Activated CD4-positive, alpha-beta memory T cell treated with anti-CD3 and anti-CD28 coated beads for 36 hours (primary cell): ENCODE measurements at regions not wholly inside any gene's neighbourhood (a gene's known extent, or its start where the extent isn't known, plus 50 kb on each side); places are given as distances from the start of the nearest gene placed in this dataset.

Experiments used
- CTCF ChIA-PET: fragments of 350-600 bp; sonication (Branson Sonifier 250); formaldehyde crosslinking; loops from one replicate; lab custom pipeline; 2021; ENCODE audit warnings: antibody characterized with exemption, inconsistent platforms; lab: Charles Lee
- POLR2A ChIA-PET: fragments of 350-600 bp; sonication (Branson Sonifier 250); formaldehyde crosslinking; loops from one replicate; lab custom pipeline; 2021; ENCODE audit warnings: antibody characterized with exemption; lab: Charles Lee
- DNase-seq: peaks from one replicate; pipeline ENCODE4 v3.0.0-alpha.2; 2020
- H3K27ac Mint-ChIP-seq: one replicate; pipeline ENCODE4 v1.8.0; 2021; ENCODE audit warnings: mixed read lengths
- H3K27me3 Mint-ChIP-seq: one replicate; pipeline ENCODE4 v1.8.0; 2021; ENCODE audit warnings: mixed read lengths
- H3K36me3 Mint-ChIP-seq: one replicate; pipeline ENCODE4 v1.8.0; 2021; ENCODE audit warnings: mixed read lengths
- H3K4me1 Mint-ChIP-seq: one replicate; pipeline ENCODE4 v1.8.0; 2021; ENCODE audit warnings: low read depth, mixed read lengths
- H3K4me3 Mint-ChIP-seq: one replicate; pipeline ENCODE4 v1.8.0; 2021; ENCODE audit warnings: mild to moderate bottlenecking, mixed read lengths
- H3K9me3 Mint-ChIP-seq: one replicate; pipeline ENCODE4 v1.8.0; 2021; ENCODE audit warnings: mixed read lengths
- intact Hi-C: fragments of 100-400 bp; cut with micrococcal nuclease; formaldehyde crosslinking; loops from one replicate; pipeline ENCODE4 v1.15.1; 2023

DNA sequence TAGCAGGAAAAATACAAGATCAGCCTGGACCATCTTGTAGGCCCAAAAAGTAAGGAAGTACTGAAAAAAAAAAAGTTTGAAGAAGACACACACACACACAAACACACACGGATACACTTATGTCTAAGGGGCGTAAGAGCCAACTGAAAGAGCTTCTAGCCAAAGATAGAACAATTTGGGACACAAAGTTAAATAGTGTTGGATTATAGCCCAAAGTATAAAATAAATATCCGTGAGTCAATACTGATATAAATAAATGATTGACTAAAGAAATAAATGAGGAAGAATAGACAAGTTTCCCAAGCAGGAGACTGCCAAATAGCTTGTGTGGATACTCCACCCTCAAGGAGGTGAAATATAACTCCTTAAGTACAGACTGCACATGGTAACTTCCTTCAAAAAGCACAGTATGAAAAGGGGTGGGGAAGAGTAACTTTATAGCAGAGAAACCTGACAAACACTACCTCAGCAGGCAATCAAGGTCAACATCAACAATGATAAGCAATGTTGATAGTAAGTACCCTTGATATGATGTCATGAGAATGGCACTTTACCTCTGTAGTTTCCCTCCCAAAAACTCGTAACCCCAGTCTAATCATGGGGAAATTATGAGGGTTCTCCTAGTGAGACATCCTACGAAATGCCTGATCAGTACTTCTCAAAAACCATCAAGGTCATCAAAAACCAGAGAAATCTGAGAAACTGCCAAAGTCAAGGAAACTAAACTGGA is 187.3 kb upstream of the ATP11B start:
- Mint-ChIP-seq H3K4me3 (no peak overlapping the region), H3K27ac (no peak overlapping the region), H3K36me3 (no peaks in the 10 kb centered on the region), H3K9me3 (no peaks in the 10 kb centered on the region), H3K4me1 (no peaks in the 10 kb centered on the region), H3K27me3 (no peaks in the 10 kb centered on the region)
- DNase-seq: no peak
- POLR2A ChIA-PET: no interaction called here
- CTCF ChIA-PET: no interaction called here
- intact Hi-C loops: no loop called here

DNA sequence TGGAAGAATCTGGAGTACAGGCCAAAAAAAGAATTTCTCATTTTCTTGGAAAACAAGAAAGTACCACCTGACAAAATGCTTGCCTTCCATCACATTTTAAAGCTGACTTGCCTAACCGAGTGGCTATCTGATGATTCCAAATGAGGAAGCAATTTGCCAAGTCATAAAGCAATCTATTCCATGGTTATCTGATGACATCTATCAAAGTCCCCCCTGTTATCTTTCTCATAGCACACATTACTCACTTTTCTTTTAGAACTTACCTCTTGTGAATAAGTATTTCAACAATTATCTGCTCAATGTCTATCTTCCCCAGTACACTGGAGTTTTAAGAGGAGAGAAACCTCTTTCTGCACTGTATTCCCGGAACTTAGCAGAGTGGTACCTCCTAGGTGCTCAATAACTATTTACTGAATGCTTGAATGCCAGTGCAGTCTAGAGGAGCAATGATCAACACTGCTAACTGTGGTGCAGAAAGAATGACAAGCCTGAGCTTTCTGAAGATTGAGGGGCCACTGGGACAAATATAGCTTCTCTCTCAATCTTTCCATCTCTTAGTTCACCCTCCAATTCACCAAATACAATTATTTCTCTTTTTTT is 186.3 kb upstream of the ATP11B start:
- no peaks in the 10 kb centered on the region for H3K9me3 Mint-ChIP-seq
- POLR2A ChIA-PET: no interaction called here
- H3K4me1 Mint-ChIP-seq: no peaks in the 10 kb centered on the region
- DNase-seq: no peak
- no peak overlapping the region for H3K27ac Mint-ChIP-seq
- intact Hi-C loops: no loop called here
- no peaks in the 10 kb centered on the region for H3K36me3 Mint-ChIP-seq
- no peaks in the 10 kb centered on the region for H3K27me3 Mint-ChIP-seq
- H3K4me3 Mint-ChIP-seq: no peak overlapping the region
- CTCF ChIA-PET: no interaction called here

DNA sequence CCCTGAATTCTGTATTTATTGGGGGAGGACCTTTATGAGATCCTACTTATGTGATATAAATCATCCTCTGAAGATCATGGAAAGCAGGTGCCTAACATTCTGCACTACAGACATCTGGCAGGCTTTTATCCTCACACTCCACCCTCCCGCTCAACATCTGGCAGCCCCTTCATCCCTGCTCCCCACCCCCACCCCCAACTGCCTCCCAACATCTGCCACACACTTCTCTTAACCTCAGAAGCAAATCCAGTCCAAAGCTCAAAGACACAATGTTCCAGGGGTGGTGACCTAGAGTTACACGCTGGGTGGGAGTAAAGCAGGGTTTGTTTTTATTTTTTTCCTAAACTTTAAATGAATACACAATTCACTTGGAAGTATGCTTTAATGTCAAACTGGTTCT is 184.5 kb upstream of the ATP11B start:
- no peaks in the 10 kb centered on the region for H3K9me3 Mint-ChIP-seq
- no peaks in the 10 kb centered on the region for H3K36me3 Mint-ChIP-seq
- intact Hi-C loops: no loop called here
- DNase-seq: no peak
- H3K27ac Mint-ChIP-seq: no peak overlapping the region
- CTCF ChIA-PET: no interaction called here
- H3K27me3 Mint-ChIP-seq: no peaks in the 10 kb centered on the region
- POLR2A ChIA-PET: no interaction called here
- H3K4me1 Mint-ChIP-seq: no peaks in the 10 kb centered on the region
- H3K4me3 Mint-ChIP-seq: no peak overlapping the region

DNA sequence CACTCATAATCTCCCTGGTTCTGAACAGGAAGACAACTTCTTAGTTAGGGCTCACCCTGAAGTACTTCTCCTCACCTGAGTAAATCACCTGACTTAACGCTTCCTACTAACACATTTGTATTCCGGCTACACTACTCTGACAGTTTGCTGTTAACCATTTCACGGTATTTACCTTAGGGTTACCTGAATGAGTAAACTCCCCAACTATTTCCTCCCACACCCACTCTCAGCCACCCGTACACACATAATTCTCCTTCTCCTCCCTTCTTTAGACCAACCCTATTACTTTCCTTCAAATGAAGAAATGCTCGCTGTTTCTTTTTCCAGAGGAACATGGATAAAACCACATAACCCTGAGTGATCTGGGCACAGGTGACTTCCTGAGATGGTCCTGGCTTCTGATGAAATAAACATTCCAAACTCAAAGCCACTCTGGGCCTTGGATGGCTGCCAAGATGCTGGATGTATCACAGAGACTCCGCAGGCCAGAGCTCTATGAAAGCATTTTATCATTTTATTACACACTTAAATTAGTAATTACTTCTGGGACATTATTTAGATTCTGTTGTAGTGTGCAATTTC is 183.6 kb upstream of the ATP11B start:
- Mint-ChIP-seq H3K36me3 (no peaks in the 10 kb centered on the region), H3K4me3 (no peak overlapping the region), H3K4me1 (no peaks in the 10 kb centered on the region), H3K9me3 (no peaks in the 10 kb centered on the region), H3K27me3 (no peaks in the 10 kb centered on the region), H3K27ac (no peak overlapping the region)
- DNase-seq: no peak
- intact Hi-C loops: no loop called here
- POLR2A ChIA-PET: no interaction called here
- CTCF ChIA-PET: no interaction called here

DNA sequence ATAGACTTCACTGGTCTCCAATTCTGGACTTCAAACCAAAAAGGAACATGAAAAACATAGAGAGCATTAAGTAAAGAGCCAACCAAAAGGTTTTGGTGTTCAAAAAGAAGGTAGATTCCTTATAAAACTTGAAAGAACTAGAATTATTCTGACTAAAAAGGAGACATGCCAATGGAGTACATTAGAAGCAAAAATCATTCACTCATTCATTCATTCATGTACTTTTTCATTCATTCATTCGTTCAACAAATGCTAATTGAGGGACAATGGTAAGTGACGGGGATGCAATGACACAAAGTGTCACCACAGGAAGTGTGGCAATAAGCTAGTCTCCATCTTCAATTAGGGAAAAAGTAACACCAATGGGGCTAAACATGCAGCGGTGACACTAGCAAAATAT is 181.0 kb upstream of the ATP11B start:
- Mint-ChIP-seq H3K36me3 (no peaks in the 10 kb centered on the region), H3K27me3 (no peaks in the 10 kb centered on the region), H3K4me3 (no peak overlapping the region), H3K4me1 (no peaks in the 10 kb centered on the region), H3K27ac (no peak overlapping the region), H3K9me3 (no peaks in the 10 kb centered on the region)
- intact Hi-C loops: no loop called here
- POLR2A ChIA-PET: no interaction called here
- CTCF ChIA-PET: no interaction called here
- no peak for DNase-seq

DNA sequence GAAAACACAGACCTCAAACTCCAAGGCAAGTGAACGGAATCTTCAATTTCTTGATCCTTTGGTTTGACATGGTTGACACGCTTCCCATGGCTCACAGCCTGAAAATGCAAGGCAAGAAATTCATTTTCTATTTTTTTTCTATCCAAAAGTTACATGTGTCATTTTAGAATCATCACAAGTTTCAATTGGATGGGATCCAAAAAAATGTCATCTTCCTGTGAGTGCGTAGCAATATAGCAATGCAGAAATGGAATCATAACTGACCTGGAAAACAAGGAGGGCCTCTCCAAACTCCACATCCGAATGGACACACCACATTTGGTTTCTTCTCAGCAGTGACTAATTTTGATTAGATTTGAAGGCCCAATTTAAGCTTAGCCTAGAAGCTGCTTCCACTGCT is 175.8 kb upstream of the ATP11B start:
- intact Hi-C loops: loop anchor here (5.0 kb wide), 1 partner anchor 915 kb away; no protein-coding TSS in a partner anchor
- H3K4me3 Mint-ChIP-seq: no peak overlapping the region
- POLR2A ChIA-PET: no interaction called here

DNA sequence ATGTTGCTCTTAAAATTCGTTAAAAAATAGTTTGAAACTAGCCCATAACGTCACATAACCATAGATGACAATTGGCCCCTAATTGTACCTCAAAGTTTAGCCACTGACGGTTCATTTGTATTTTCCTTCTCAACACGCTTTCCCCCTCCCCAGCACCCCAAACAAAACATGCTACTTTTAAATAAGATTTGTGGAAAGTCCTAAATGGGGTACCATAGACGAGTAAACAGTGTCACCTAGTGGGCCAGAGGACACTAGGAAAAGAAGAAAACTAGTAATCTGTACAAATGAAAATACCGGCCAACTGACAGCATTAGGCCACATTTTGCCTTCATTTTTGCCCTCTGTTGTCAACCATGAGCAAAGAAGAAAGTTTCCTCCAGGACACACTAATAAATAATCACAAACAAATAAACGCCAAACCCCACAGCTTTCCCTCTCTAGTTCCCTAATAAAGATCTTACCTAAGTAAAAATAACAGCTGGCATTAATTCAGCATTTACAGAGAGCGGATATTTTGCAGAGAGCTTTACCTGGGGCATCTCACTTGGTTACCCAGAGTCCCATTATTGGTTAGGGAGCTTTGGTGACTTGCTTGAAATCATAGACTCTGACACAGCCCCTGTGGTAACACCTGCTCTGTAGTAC is 175.1 kb upstream of the ATP11B start:
- intact Hi-C loops: loop anchor here (5.0 kb wide), 1 partner anchor 916 kb away; no protein-coding TSS in a partner anchor

More for the DNA sequence above, 175.8 kb upstream of the ATP11B start:
- Mint-ChIP-seq H3K36me3 (no peaks in the 10 kb centered on the region), H3K27ac (no peak overlapping the region), H3K9me3 (no peaks in the 10 kb centered on the region), H3K4me1 (no peaks in the 10 kb centered on the region), H3K27me3 (no peaks in the 10 kb centered on the region)
- no peak for DNase-seq
- CTCF ChIA-PET: no interaction called here

DNA sequence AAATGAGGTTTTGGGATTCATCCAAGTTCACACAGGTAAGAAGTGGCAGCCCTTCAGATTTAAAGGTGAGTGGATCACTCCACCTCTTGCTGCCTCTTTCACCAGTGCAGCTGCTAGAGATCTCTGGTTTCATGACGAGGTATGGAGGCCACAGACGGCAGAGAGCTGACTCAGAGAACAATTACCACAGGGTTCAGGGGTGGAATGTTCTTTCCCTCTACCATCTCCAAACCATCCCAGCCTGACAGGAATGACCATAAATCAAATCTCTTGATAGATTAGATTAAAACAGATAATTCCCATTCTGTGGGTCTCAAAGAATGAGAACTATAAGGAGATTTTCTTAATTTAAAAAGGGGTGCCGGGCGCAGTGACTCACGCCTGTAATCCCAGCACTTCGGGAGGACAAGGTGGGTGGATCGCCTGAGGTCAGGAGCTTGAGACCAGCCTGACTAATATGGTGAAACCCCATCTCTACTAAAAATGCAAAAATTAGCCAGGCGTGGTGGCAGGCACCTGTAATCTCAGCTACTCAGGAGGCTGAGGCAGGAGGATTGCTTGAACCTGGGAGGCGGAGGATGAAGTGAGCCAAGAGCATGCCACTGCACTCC is 174.2 kb upstream of the ATP11B start:
- Mint-ChIP-seq H3K27me3 (no peaks in the 10 kb centered on the region), H3K4me1 (no peaks in the 10 kb centered on the region), H3K9me3 (no peaks in the 10 kb centered on the region), H3K36me3 (no peaks in the 10 kb centered on the region), H3K27ac (no peak overlapping the region), H3K4me3 (no peak overlapping the region)
- ChIA-PET CTCF (no interaction called here), POLR2A (no interaction called here)
- DNase-seq: no peak
- intact Hi-C loops: loop anchor here (5.0 kb wide), 1 partner anchor 917 kb away; no protein-coding TSS in a partner anchor

More for the DNA sequence above, 175.1 kb upstream of the ATP11B start:
- Mint-ChIP-seq H3K27me3 (no peaks in the 10 kb centered on the region), H3K4me1 (no peaks in the 10 kb centered on the region), H3K27ac (no peak overlapping the region), H3K36me3 (no peaks in the 10 kb centered on the region), H3K9me3 (no peaks in the 10 kb centered on the region), H3K4me3 (no peak overlapping the region)
- ChIA-PET POLR2A (no interaction called here), CTCF (no interaction called here)
- no peak for DNase-seq

DNA sequence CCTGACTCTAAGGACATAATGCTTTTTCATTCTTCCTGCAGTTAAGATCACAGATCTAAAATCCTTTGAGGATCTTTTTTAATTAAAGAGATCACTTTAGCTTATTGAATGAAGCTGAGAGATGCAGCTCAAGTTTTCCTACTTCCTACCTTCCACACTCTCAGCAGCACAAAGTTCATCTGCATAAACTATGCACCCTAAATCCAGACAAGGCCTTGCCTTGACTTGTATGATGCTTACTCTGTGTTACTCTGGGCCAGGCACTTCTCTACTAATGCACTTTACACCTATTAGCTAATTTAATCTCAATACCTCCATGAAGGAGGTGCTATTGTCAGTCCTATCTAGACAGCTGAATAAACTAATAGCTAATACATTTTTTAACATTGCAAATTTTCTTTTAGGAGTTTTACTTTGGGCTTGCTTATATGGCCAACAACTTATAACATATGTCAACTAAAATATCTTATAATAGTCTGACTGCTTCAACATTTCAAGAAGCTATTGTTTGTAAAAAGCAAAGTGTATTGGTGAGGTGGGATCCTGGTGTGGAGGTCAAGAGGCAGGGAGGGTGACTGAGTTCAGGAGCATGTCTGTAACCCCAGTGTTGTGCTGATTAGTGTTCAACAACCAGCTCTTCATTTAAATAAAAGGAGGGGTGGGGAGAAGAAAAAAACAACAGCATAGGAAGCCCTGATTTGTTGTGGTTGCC is 172.4 kb upstream of the ATP11B start:
- H3K27me3 Mint-ChIP-seq: no peaks in the 10 kb centered on the region
- CTCF ChIA-PET: interaction anchor here (1.0 kb wide), 1 partner anchor 63 kb away, joined by 3 read pairs; no protein-coding TSS in a partner anchor
- no peak for DNase-seq
- POLR2A ChIA-PET: no interaction called here
- no peaks in the 10 kb centered on the region for H3K4me1 Mint-ChIP-seq
- no peak overlapping the region for H3K27ac Mint-ChIP-seq
- no peaks in the 10 kb centered on the region for H3K9me3 Mint-ChIP-seq
- H3K36me3 Mint-ChIP-seq: no peaks in the 10 kb centered on the region
- H3K4me3 Mint-ChIP-seq: no peak overlapping the region
- intact Hi-C loops: no loop called here

DNA sequence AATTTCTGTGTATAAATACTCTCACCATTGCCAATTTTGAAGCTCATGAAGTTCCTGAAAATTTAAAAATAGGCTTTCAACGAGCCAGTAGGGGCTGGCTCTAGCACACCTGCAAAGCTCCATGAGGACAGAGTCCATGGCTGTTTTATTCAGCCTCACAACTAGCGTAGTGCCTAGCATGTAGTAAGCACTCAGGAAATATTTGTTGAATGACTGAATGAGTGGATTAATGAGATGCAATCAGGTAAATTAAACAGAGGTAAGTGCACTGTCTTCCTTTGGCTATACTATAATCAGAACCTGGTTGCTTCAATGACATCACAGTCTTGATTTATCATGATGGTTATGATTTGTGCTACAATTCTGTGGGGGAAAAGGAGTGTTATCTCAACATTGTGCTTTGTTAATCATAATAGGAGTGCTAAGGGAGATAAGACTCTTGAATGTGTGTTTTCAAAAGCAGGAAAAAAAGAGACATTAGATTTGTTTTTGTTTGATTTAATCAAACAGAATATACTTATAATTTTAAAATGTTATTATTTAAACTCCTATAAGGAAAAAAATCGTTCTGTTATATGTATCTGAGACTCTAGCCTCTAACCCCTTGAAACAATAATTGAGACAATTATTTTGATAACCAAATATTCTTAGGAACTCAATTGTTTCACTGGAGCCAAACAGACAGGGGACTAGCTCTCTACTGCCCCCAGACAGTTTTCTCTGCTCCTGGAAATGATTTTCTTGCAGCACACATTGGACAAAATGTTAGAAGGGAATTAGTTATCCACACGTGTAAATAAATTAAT is 171.7 kb upstream of the ATP11B start:
- no peak overlapping the region for H3K27ac Mint-ChIP-seq
- H3K9me3 Mint-ChIP-seq: no peaks in the 10 kb centered on the region
- H3K36me3 Mint-ChIP-seq: no peaks in the 10 kb centered on the region
- DNase-seq: no peak
- CTCF ChIA-PET: no interaction called here
- no peaks in the 10 kb centered on the region for H3K4me1 Mint-ChIP-seq
- POLR2A ChIA-PET: no interaction called here
- H3K27me3 Mint-ChIP-seq: no peaks in the 10 kb centered on the region
- no peak overlapping the region for H3K4me3 Mint-ChIP-seq
- intact Hi-C loops: no loop called here

DNA sequence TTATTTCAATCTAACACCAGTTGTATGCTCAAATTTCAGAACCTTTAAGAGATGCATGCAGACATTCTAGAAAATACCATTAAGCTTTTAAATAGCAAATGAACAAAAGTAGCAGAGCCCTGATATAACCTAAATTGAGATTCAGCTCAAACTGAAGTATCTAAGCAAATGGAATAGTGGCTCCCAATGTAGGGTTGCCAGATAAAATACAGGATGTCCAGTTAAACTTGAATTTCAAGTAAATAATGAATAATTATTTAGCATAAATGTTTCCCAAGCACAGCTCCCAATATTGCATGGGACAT is 171.1 kb upstream of the ATP11B start:
- no peaks in the 10 kb centered on the region for H3K27me3 Mint-ChIP-seq
- H3K27ac Mint-ChIP-seq: no peak overlapping the region
- CTCF ChIA-PET: no interaction called here
- DNase-seq: no peak
- H3K4me3 Mint-ChIP-seq: no peak overlapping the region
- H3K36me3 Mint-ChIP-seq: no peaks in the 10 kb centered on the region
- H3K4me1 Mint-ChIP-seq: no peaks in the 10 kb centered on the region
- intact Hi-C loops: no loop called here
- H3K9me3 Mint-ChIP-seq: no peaks in the 10 kb centered on the region
- POLR2A ChIA-PET: no interaction called here
